ENCODE measurements at regions not wholly inside any gene's neighbourhood (a gene's known extent, or its start where the extent isn't known, plus 50 kb on each side); places are given as distances from the start of the nearest gene placed in this dataset.

GRCh38 chr12:92648242-92649031 is 54.4 kb upstream of the PLEKHG7 start:
- peak overlapping the region; percentile 68; the same call in 1 of the 3 replicates for H3K4me2 ChIP-seq
- H3K9me3 ChIP-seq, result peaks cover 13% of the 10 kb centered on the region
- peak overlapping the region; percentile 79 to 83 for H3K27ac ChIP-seq
- no peak overlapping the region for H3K4me3 ChIP-seq
- H3K4me1 ChIP-seq, result peaks cover 18% of the 10 kb centered on the region
- ATAC-seq (no peak), DNase-seq (ENCODE audit: low read depth in 1 of 2, low spot score in 1 of 2) (no peak), FAIRE-seq (peak; percentile 56)
- TF ChIP-seq FOXS1 (CRISPR knock-in tag; IDR thresholded peaks at IDR 0.05) (no peak), FOSB (CRISPR knock-in tag; IDR thresholded peaks at IDR 0.05) (no peak), HMGXB4 (CRISPR knock-in tag; IDR thresholded peaks at IDR 0.05; ENCODE audit: borderline replicate concordance) (no peak), KDM5A (IDR thresholded peaks at IDR 0.05) (no peak), MAFK (IDR thresholded peaks at IDR 0.05; ENCODE audit: partially characterized antibody) (peak; percentile 97), CBX8 (IDR thresholded peaks at IDR 0.05) (no peak)
- POLR2A ChIA-PET, result interaction anchor here (0.7 to 3.5 kb wide), 3 partner anchors 32 to 503 kb away, joined by 3 to 25 read pairs (median 6); partner anchors contain the start of gene BTG1
- CTCF ChIA-PET, result interaction anchor here (1.0 to 4.0 kb wide), 17 partner anchors 9 to 1287 kb away, joined by 3 to 34 read pairs (median 10); partner anchors contain the start of gene BTG1
- 71% methylated on average over 6 of the region's 6 CpGs for WGBS (ENCODE audit: missing lambda C conversion rate)

GRCh38 chr12:92641291-92641690 is 61.5 kb upstream of the PLEKHG7 start:
- H3K27ac ChIP-seq, result no peak overlapping the region
- no peak overlapping the region for H3K4me3 ChIP-seq
- POLR2A ChIA-PET, result interaction anchor here (1.2 kb wide), 1 partner anchor 8 kb away, joined by 3 read pairs; no protein-coding TSS in a partner anchor
- no peak for TF ChIP-seq ELK1 (IDR thresholded peaks at IDR 0.05; ENCODE audit: low read depth, low read length)
- no peak for TF ChIP-seq PHF8 (IDR thresholded peaks at IDR 0.05; ENCODE audit: borderline replicate concordance, low read depth)
- TF ChIP-seq HES2 (IDR thresholded peaks at IDR 0.05), result no peak
- TF ChIP-seq NFE2L2 (conservative IDR thresholded peaks at IDR 0.05; ENCODE audit: low read length), result no peak
- TF ChIP-seq CBX8 (IDR thresholded peaks at IDR 0.05), result no peak
- no peak for TF ChIP-seq EP300 (IDR thresholded peaks at IDR 0.05)
- no peak for TF ChIP-seq BCL3 (IDR thresholded peaks at IDR 0.05)
- TF ChIP-seq REST (IDR thresholded peaks at IDR 0.05), result no peak
- TF ChIP-seq RCOR1 (IDR thresholded peaks at IDR 0.05; ENCODE audit: low read depth, low read length), result no peak
- TF ChIP-seq CHD2 (IDR thresholded peaks at IDR 0.05; ENCODE audit: low read length, partially characterized antibody), result no peak
- TF ChIP-seq SMC3 (IDR thresholded peaks at IDR 0.05), result no peak
- TF ChIP-seq E2F6 (IDR thresholded peaks at IDR 0.05; ENCODE audit: borderline replicate concordance, low read depth), result no peak
- TF ChIP-seq SREBF2 (IDR thresholded peaks at IDR 0.05), result no peak
- no peak for TF ChIP-seq RARB (CRISPR knock-in tag; IDR thresholded peaks at IDR 0.05)
- no peak for TF ChIP-seq HOXA7 (CRISPR knock-in tag; IDR thresholded peaks at IDR 0.05)
- no peak for TF ChIP-seq HOXB13 (CRISPR knock-in tag; IDR thresholded peaks at IDR 0.05; ENCODE audit: low read depth)
- TF ChIP-seq TP53 (CRISPR knock-in tag; IDR thresholded peaks at IDR 0.05), result no peak
- TF ChIP-seq POLR2AphosphoS2 (conservative IDR thresholded peaks at IDR 0.05; ENCODE audit: low read length), result no peak
- ATAC-seq (no peak), DNase-seq (ENCODE audit: low read depth in 1 of 2, low spot score in 1 of 2) (no peak), FAIRE-seq (no peak)
- H3K4me2 ChIP-seq, result no peak overlapping the region
- CTCF ChIA-PET, result no interaction called here
- H3K9me3 ChIP-seq, result peaks cover 14% of the 10 kb centered on the region
- no peaks in the 10 kb centered on the region for H3K4me1 ChIP-seq
- WGBS (ENCODE audit: missing lambda C conversion rate), result 0% methylated on average over 1 of the region's 1 CpG

All from A549 (cell line).